Naive thymus-derived CD4-positive, alpha-beta T cell (primary cell): ENCODE measurements at regions not wholly inside any gene's neighbourhood (a gene's known extent, or its start where the extent isn't known, plus 50 kb on each side); places are given as distances from the start of the nearest gene placed in this dataset.

Experiments used
- ATAC-seq: fragments of 150-1000 bp; cut with Tn5 transposase; 2 replicates; pipeline ENCODE4 v1.10.0; 2021; ENCODE audit warnings: mild to moderate bottlenecking, moderate library complexity
- CTCF ChIA-PET: fragments of 350-600 bp; sonication (Branson Sonifier 250); formaldehyde crosslinking; loops from one replicate; lab custom pipeline; 2021; ENCODE audit warnings: antibody characterized with exemption; lab: Charles Lee
- POLR2A ChIA-PET: fragments of 350-600 bp; sonication (Branson Sonifier 250); formaldehyde crosslinking; loops from one replicate; lab custom pipeline; 2021; ENCODE audit warnings: antibody characterized with exemption, inconsistent platforms; lab: Charles Lee
- DNase-seq, 9 donors: peaks; one replicate each; pipeline versions ENCODE4 v3.0.0 to v3.0.0-alpha.2; 2020 to 2022; ENCODE audit warnings: mixed read lengths in 1 of 9
- H3K27ac ChIP-seq: one replicate; pipeline ENCODE4 v1.7.0; 2013; ENCODE audit warnings: mild to moderate bottlenecking, low read depth, low read length, moderate library complexity
- H3K27me3 ChIP-seq, 2 donors: one replicate each; pipeline ENCODE4 v1.7.0; 2013; ENCODE audit warnings: low read length in 2 of 2, mild to moderate bottlenecking in 2 of 2, moderate library complexity in 2 of 2; ENCODE audit not compliant: control insufficient read depth in 2 of 2, insufficient read depth in 2 of 2
- H3K36me3 ChIP-seq, 3 experiments: 1 replicate in 2 of 3; 2 replicates in 1 of 3; pipeline ENCODE4 v1.7.0; 2013; ENCODE audit warnings: low read length in 3 of 3, mild to moderate bottlenecking in 3 of 3, moderate library complexity in 1 of 3; ENCODE audit not compliant: insufficient read depth in 3 of 3, control insufficient read depth in 2 of 3
- H3K4me1 ChIP-seq, 2 donors: one replicate each; pipeline ENCODE4 v1.7.0; 2013; ENCODE audit warnings: low read length in 2 of 2, mild to moderate bottlenecking in 2 of 2, moderate library complexity in 1 of 2; ENCODE audit not compliant: control insufficient read depth in 2 of 2, insufficient read depth in 2 of 2
- H3K4me3 ChIP-seq: 2 replicates; pipeline ENCODE4 v1.7.0; 2013; ENCODE audit warnings: mild to moderate bottlenecking, low read length
- H3K9me3 ChIP-seq, 3 experiments: 1 replicate in 2 of 3; 2 replicates in 1 of 3; pipeline ENCODE4 v1.7.0; 2013; ENCODE audit warnings: low read length in 3 of 3; ENCODE audit not compliant: control insufficient read depth in 2 of 3
- H3K27ac Mint-ChIP-seq, 9 donors: one replicate each; pipeline ENCODE4 v1.8.0; 2020 to 2022; ENCODE audit warnings: mixed read lengths in 9 of 9, mild to moderate bottlenecking in 8 of 9, moderate library complexity in 5 of 9, inconsistent platforms in 2 of 9
- H3K27me3 Mint-ChIP-seq, 5 donors: one replicate each; pipeline ENCODE4 v1.8.0; 2021 to 2022; ENCODE audit warnings: mixed read lengths in 5 of 5, mild to moderate bottlenecking in 1 of 5
- H3K36me3 Mint-ChIP-seq, 5 donors: one replicate each; pipeline ENCODE4 v1.8.0; 2020 to 2022; ENCODE audit warnings: mixed read lengths in 5 of 5, mild to moderate bottlenecking in 3 of 5, inconsistent platforms in 1 of 5
- H3K4me1 Mint-ChIP-seq, 7 donors: one replicate each; pipeline ENCODE4 v1.8.0; 2020 to 2022; ENCODE audit warnings: mixed read lengths in 7 of 7, mild to moderate bottlenecking in 3 of 7, inconsistent platforms in 1 of 7
- H3K4me3 Mint-ChIP-seq, 10 donors: one replicate each; pipeline ENCODE4 v1.8.0; 2020 to 2022; ENCODE audit warnings: mild to moderate bottlenecking in 10 of 10, mixed read lengths in 10 of 10, moderate library complexity in 6 of 10, inconsistent platforms in 2 of 10
- H3K9me3 Mint-ChIP-seq, 11 donors: one replicate each; pipeline ENCODE4 v1.8.0; 2020 to 2022; ENCODE audit warnings: mixed read lengths in 11 of 11, mild to moderate bottlenecking in 4 of 11, inconsistent platforms in 1 of 11, moderate library complexity in 1 of 11
- intact Hi-C, 2 donors: fragments of 100-400 bp; cut with micrococcal nuclease; formaldehyde crosslinking; loops; one replicate each; pipeline ENCODE4 v1.15.1; 2023

DNA sequence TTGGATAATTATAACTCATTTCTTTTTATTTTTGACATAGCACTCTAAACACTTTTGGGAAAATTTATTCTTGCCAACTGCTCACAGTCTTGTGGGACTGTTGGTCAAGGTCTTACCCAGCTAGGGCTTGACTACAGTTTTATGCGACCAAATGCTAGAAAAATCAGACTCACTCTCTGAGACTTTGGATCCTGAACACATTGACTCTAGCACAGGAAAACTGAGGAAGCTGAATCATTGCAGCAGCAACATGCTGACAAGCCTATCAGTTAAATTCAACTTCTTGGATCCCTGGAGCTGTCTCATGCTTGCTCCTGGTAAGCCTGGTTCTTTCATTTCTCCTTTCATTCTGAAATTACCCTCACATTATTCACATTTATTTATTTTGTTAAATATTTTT lies 120.7 kb upstream of the TMTC2 start:
- Mint-ChIP-seq H3K4me1 (no peaks in the 10 kb centered on the region), H3K27me3 (peaks cover 0 to 4% (median 0%) of the 10 kb centered on the region in 5 donors), H3K27ac (no peak overlapping the region), H3K9me3 (peaks cover 0 to 4% (median 1%) of the 10 kb centered on the region in 11 donors), H3K36me3 (no peaks in the 10 kb centered on the region), H3K4me3 (no peak overlapping the region)
- H3K9me3 ChIP-seq: no peaks in the 10 kb centered on the region
- no peak overlapping the region for H3K4me3 ChIP-seq
- intact Hi-C loops: no loop called here
- H3K36me3 ChIP-seq: no peaks in the 10 kb centered on the region
- no peak overlapping the region for H3K27ac ChIP-seq
- ChIA-PET POLR2A (no interaction called here), CTCF (no interaction called here)
- ATAC-seq: no peak
- no peak for DNase-seq
- no peaks in the 10 kb centered on the region for H3K27me3 ChIP-seq
- H3K4me1 ChIP-seq: no peaks in the 10 kb centered on the region

GRCh38 chr12:82567688-82568087 lies 119.0 kb upstream of the TMTC2 start:
- H3K36me3 Mint-ChIP-seq: no peaks in the 10 kb centered on the region
- no peak overlapping the region for H3K27ac Mint-ChIP-seq
- CTCF ChIA-PET: no interaction called here
- ATAC-seq (no peak), DNase-seq (no peak)
- Histone ChIP-seq H3K27ac (no peak overlapping the region), H3K9me3 (no peaks in the 10 kb centered on the region), H3K27me3 (no peaks in the 10 kb centered on the region), H3K36me3 (no peaks in the 10 kb centered on the region), H3K4me1 (no peaks in the 10 kb centered on the region), H3K4me3 (no peak overlapping the region)
- H3K4me1 Mint-ChIP-seq: no peaks in the 10 kb centered on the region
- H3K4me3 Mint-ChIP-seq: no peak overlapping the region
- POLR2A ChIA-PET: no interaction called here
- intact Hi-C loops: no loop called here
- peaks cover 0 to 4% (median 1%) of the 10 kb centered on the region in 11 donors for H3K9me3 Mint-ChIP-seq
- H3K27me3 Mint-ChIP-seq: peaks cover 0 to 4% (median 0%) of the 10 kb centered on the region in 5 donors

- no peaks in the 10 kb centered on the region for H3K36me3 Mint-ChIP-seq
- H3K4me1 ChIP-seq: no peaks in the 10 kb centered on the region
- intact Hi-C loops: no loop called here
- H3K27ac ChIP-seq: no peak overlapping the region
- no peaks in the 10 kb centered on the region for H3K4me1 Mint-ChIP-seq
- no peak for DNase-seq
- H3K9me3 Mint-ChIP-seq: peaks cover 0 to 4% (median 0%) of the 10 kb centered on the region in 11 donors
- no peaks in the 10 kb centered on the region for H3K9me3 ChIP-seq
- peaks cover 0 to 2% (median 0%) of the 10 kb centered on the region in 5 donors for H3K27me3 Mint-ChIP-seq
- H3K4me3 ChIP-seq: no peak overlapping the region
- no peak for ATAC-seq
- POLR2A ChIA-PET: no interaction called here
- H3K27me3 ChIP-seq: no peaks in the 10 kb centered on the region
- CTCF ChIA-PET: no interaction called here
- no peak overlapping the region for H3K4me3 Mint-ChIP-seq
- no peaks in the 10 kb centered on the region for H3K36me3 ChIP-seq
- H3K27ac Mint-ChIP-seq: no peak overlapping the region
Measured at GRCh38 chr12:82574191-82574590, 112.5 kb upstream of the TMTC2 start.

DNA sequence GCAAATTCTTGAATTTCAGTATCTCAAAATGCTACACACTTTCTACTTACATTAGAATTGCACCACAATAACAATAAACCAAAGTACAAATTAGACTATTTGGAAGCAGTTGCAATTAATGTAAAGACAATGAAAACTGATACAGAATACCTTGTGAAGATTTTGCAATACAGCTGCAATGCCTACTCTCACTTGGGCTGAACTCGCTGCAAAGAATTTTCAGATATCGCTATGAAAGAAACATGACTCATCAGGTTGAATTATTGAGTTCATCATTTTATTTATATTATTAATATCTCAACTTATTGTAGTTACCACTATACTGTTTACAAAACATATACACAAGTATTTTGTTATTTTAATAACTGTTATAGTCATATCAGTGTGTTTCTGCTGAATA lies 108.0 kb upstream of the TMTC2 start:
- no peaks in the 10 kb centered on the region for H3K36me3 ChIP-seq
- ChIA-PET CTCF (no interaction called here), POLR2A (no interaction called here)
- intact Hi-C loops: no loop called here
- Mint-ChIP-seq H3K27me3 (no peaks in the 10 kb centered on the region), H3K4me1 (no peaks in the 10 kb centered on the region), H3K27ac (no peak overlapping the region), H3K9me3 (peaks cover 0 to 9% (median 0%) of the 10 kb centered on the region in 11 donors), H3K36me3 (no peaks in the 10 kb centered on the region), H3K4me3 (no peak overlapping the region)
- no peaks in the 10 kb centered on the region for H3K27me3 ChIP-seq
- no peak for DNase-seq
- no peaks in the 10 kb centered on the region for H3K4me1 ChIP-seq
- no peak overlapping the region for H3K27ac ChIP-seq
- no peak for ATAC-seq
- no peak overlapping the region for H3K4me3 ChIP-seq
- H3K9me3 ChIP-seq: no peaks in the 10 kb centered on the region

DNA sequence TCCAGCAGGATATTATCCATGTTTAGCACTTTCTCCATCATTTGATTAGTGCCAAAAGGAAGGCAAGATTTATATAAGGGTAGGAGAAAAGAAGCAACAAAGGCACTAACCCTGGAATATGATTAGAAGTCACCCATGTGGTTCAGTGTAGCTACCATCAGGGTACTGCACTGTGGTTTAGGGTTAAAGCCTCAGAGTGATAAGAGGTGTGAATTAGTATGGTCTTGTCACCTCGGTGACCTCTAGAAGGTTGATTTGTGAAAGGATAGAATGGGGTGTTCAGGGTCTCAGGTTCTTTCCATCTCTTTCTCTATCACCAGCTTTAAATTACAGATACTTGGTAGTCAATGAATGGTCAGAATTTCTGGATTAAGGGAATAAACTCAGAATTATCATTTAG lies 103.0 kb upstream of the TMTC2 start:
- H3K4me1 ChIP-seq: no peaks in the 10 kb centered on the region
- H3K36me3 Mint-ChIP-seq: peaks cover 0 to 3% (median 0%) of the 10 kb centered on the region in 5 donors
- H3K27ac ChIP-seq: no peak overlapping the region
- H3K4me1 Mint-ChIP-seq: no peaks in the 10 kb centered on the region
- no peak overlapping the region for H3K27ac Mint-ChIP-seq
- H3K9me3 ChIP-seq: no peaks in the 10 kb centered on the region
- CTCF ChIA-PET: no interaction called here
- ATAC-seq (no peak), DNase-seq (no peak)
- H3K27me3 Mint-ChIP-seq: no peaks in the 10 kb centered on the region
- no peak overlapping the region for H3K4me3 ChIP-seq
- H3K4me3 Mint-ChIP-seq: no peak overlapping the region
- no peaks in the 10 kb centered on the region for H3K27me3 ChIP-seq
- no peaks in the 10 kb centered on the region for H3K36me3 ChIP-seq
- POLR2A ChIA-PET: no interaction called here
- H3K9me3 Mint-ChIP-seq: peaks cover 7 to 28% (median 13%) of the 10 kb centered on the region in 11 donors
- intact Hi-C loops: no loop called here

- Mint-ChIP-seq H3K27ac (no peak overlapping the region), H3K4me3 (no peak overlapping the region), H3K36me3 (no peaks in the 10 kb centered on the region), H3K27me3 (no peaks in the 10 kb centered on the region), H3K4me1 (no peaks in the 10 kb centered on the region), H3K9me3 (peaks cover 5 to 19% (median 11%) of the 10 kb centered on the region in 11 donors)
- no peak overlapping the region for H3K4me3 ChIP-seq
- no peaks in the 10 kb centered on the region for H3K27me3 ChIP-seq
- H3K9me3 ChIP-seq: no peaks in the 10 kb centered on the region
- no peaks in the 10 kb centered on the region for H3K36me3 ChIP-seq
- ATAC-seq: no peak
- no peak for DNase-seq
- POLR2A ChIA-PET: no interaction called here
- no peak overlapping the region for H3K27ac ChIP-seq
- intact Hi-C loops: no loop called here
- H3K4me1 ChIP-seq: no peaks in the 10 kb centered on the region
- CTCF ChIA-PET: no interaction called here
Measured at GRCh38 chr12:82593143-82593542, 93.6 kb upstream of the TMTC2 start.

DNA sequence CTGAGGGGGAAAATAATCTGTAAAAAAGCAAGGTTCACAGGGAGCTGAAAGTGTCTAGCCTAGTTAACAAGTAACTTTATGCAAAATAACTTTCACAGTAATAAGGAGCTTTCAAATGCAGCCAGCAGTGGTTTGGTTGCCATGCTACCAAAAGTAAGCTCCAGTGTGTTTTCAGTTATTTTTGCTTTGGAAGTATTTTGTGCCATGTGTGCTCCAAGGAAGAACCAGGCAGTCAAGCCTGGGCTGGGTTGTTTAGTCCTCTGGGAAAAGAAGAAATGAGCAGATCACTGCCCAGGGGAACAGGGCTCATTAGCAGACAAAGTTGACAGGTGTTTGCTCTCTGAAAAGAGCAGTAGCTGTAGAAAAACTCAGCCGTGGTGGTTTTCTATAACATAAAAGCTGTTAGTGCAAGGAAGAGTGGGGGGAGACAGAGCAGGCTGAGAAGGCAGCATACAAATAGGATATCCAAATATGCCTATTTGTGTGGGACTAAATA lies 92.8 kb upstream of the TMTC2 start:
- no peak overlapping the region for H3K27ac ChIP-seq
- ATAC-seq (no peak), DNase-seq (no peak)
- ChIA-PET CTCF (no interaction called here), POLR2A (no interaction called here)
- Mint-ChIP-seq H3K27me3 (no peaks in the 10 kb centered on the region), H3K4me3 (no peak overlapping the region), H3K27ac (no peak overlapping the region), H3K36me3 (no peaks in the 10 kb centered on the region), H3K4me1 (no peaks in the 10 kb centered on the region), H3K9me3 (peaks cover 1 to 12% (median 7%) of the 10 kb centered on the region in 11 donors)
- H3K27me3 ChIP-seq: no peaks in the 10 kb centered on the region
- no peak overlapping the region for H3K4me3 ChIP-seq
- intact Hi-C loops: no loop called here
- no peaks in the 10 kb centered on the region for H3K9me3 ChIP-seq
- H3K36me3 ChIP-seq: no peaks in the 10 kb centered on the region
- H3K4me1 ChIP-seq: no peaks in the 10 kb centered on the region
